ENCODE measurements at regions not wholly inside any gene's neighbourhood (a gene's known extent, or its start where the extent isn't known, plus 50 kb on each side); places are given as distances from the start of the nearest gene placed in this dataset.

DNA sequence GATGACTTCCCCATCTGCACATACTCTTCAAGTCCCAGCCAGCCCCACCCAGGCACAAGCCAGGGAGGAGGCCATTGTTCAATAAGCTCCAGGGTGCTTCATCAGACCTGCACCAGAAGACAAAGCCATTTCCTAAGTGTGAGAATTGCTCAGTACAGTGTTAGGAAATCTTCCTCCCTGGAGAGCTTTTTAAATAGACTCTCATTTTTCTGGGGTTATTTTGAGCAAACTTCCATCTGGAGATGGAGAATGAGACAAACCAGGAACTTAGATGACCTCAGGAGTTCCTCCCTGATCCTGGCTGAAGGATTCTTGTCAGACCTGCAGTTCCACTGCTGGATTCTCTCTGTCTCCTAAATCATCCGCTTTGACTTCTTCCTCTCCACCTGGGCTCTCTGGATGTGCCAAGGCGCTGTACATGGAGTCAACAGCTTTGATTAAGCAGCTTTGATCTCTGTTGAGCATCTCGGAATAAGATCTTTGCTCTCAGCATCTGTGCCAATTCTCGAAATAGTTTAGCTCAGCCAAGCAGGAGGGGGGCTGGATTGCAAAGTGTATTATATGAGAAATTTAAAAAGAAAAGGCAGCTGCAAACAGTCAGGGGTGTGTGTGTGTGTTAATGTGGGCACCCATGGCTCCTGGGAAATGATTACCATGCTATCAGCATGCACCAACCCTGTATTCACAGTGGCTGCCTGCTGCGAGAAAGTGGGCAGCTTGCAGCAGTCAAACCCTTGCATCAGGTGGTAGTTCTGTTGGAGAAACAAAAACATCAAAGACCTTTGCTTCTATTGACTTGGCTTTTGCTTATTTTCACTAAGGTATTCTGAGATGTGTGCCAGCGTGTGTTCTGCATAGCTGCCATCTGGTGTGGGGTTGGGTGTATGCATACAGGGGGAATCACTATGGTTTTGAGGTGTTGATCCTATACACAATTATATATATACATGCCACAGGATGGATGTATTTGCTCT is 70.2 kb upstream of the NAV2 start:
- H3K4me1 ChIP-seq: peaks cover 0 to 40% (median 23%) of the 10 kb centered on the region in 4 donors
- no peak for TF ChIP-seq EP300 (IDR thresholded peaks at IDR 0.05)
- TF ChIP-seq POLR2AphosphoS5 (IDR thresholded peaks at IDR 0.05): peak in 3 of 4 donors; percentile 9 to 68 (median 39)
- H3K27ac ChIP-seq: peak overlapping the region; percentile 7 to 58 (median 42)
- intact Hi-C loops (cut with DNase I): no loop called here
- 72 to 78% methylated on average over 6 of the region's 6 CpGs for WGBS, 2 donors
- H3K27me3 ChIP-seq: no peaks in the 10 kb centered on the region
- no peak for DNase-seq
- H3K4me3 ChIP-seq: no peak overlapping the region
- no peaks in the 10 kb centered on the region for H3K9me3 ChIP-seq
- no peaks in the 10 kb centered on the region for H3K36me3 ChIP-seq

DNA sequence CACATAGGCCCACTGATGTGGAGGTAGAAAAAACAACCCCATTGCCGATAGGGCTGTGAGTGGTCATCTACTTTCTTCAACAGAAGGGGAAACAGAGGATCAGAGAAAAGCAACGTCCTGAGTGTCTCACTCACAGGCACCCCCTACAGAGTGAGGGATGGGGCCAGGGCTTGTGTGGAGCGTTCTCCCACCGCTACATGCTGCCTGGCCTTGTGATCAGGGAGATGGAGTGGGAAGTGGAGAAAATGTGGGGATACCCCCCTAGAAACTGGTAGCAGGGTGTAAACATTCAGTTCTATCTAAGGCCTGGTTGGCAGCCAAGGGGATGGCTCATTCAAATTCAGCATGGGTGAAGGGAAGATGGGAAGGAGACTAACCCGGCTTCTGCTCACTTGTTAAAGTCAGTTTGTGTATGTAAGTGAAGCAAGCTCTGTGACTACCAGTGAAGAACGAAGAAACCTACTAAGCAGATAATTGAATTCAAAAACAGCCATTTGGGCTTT is 73.0 kb upstream of the NAV2 start:
- TF ChIP-seq POLR2A (IDR thresholded peaks at IDR 0.05) (no peak), POLR2AphosphoS5 (IDR thresholded peaks at IDR 0.05) (no peak), EP300 (IDR thresholded peaks at IDR 0.05) (no peak)
- TF ChIP-seq, protein P1, sequence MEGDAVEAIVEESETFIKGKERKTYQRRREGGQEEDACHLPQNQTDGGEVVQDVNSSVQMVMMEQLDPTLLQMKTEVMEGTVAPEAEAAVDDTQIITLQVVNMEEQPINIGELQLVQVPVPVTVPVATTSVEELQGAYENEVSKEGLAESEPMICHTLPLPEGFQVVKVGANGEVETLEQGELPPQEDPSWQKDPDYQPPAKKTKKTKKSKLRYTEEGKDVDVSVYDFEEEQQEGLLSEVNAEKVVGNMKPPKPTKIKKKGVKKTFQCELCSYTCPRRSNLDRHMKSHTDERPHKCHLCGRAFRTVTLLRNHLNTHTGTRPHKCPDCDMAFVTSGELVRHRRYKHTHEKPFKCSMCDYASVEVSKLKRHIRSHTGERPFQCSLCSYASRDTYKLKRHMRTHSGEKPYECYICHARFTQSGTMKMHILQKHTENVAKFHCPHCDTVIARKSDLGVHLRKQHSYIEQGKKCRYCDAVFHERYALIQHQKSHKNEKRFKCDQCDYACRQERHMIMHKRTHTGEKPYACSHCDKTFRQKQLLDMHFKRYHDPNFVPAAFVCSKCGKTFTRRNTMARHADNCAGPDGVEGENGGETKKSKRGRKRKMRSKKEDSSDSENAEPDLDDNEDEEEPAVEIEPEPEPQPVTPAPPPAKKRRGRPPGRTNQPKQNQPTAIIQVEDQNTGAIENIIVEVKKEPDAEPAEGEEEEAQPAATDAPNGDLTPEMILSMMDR (IDR thresholded peaks at IDR 0.05): no peak
- intact Hi-C loops (cut with DNase I): no loop called here
- H3K36me3 ChIP-seq: no peaks in the 10 kb centered on the region
- H3K4me3 ChIP-seq: no peak overlapping the region
- peak overlapping the region in 2 of 4 donors; percentile 11 to 22 for H3K27ac ChIP-seq
- no peak for DNase-seq
- H3K4me1 ChIP-seq: peaks cover 0 to 23% (median 17%) of the 10 kb centered on the region in 4 donors
- no peaks in the 10 kb centered on the region for H3K9me3 ChIP-seq
- no peaks in the 10 kb centered on the region for H3K27me3 ChIP-seq
- WGBS, 2 donors: 88 to 90% methylated on average over 6 of the region's 6 CpGs

DNA sequence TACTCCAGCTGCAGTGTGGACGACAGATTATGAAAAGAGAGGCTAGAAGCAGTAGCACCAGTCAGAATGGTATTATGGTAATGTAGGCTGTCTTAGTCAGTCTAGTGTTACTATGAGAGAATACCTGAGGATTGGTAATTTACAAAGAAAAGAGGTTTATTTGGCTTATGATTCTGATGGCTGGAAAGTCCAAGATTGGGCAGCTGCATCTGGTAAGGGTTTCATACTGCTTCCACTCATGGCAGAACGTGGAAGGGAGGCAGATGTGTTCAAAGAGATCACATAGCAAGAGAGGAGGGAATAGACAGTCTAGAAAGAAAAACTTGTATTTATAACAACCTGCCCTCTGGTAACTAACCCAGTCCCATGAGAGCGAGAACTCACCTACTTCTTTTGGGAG is 77.3 kb upstream of the NAV2 start:
- no peak overlapping the region for H3K27ac ChIP-seq
- H3K27me3 ChIP-seq: no peaks in the 10 kb centered on the region
- no peaks in the 10 kb centered on the region for H3K9me3 ChIP-seq
- TF ChIP-seq EP300 (IDR thresholded peaks at IDR 0.05) (no peak), POLR2AphosphoS5 (IDR thresholded peaks at IDR 0.05) (no peak), POLR2A (IDR thresholded peaks at IDR 0.05) (no peak)
- TF ChIP-seq, protein P1 (IDR thresholded peaks at IDR 0.05): no peak
- peaks cover 0 to 32% (median 13%) of the 10 kb centered on the region in 4 donors for H3K4me1 ChIP-seq
- 87 to 88% methylated on average over 3 of the region's 3 CpGs for WGBS, 2 donors
- H3K4me3 ChIP-seq: no peak overlapping the region
- DNase-seq: no peak
- H3K36me3 ChIP-seq: no peaks in the 10 kb centered on the region
- intact Hi-C loops (cut with DNase I): no loop called here

DNA sequence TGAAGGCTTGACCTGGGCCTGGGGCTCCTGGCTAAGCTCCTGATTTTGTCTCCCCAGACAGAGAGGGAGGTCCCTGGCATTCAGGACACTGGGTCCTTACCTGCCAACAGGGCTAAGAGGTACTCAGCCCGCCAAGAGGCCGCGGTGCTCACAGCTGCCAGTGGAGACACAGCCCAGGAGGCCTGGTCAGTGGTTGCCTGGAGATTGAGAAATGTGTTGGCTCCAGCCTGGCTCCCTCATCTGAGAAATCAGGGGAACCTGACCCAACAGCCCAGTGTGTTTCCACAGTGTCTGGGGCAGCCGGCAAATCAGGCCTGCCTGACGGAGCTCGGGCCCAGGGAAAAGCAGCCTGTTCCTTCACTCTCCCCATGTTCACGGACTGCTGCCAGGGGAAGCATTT is 79.4 kb upstream of the NAV2 start:
- DNase-seq: peak; percentile 94
- H3K36me3 ChIP-seq: no peaks in the 10 kb centered on the region
- peak overlapping the region; percentile 12 to 82 (median 73) for H3K27ac ChIP-seq
- H3K9me3 ChIP-seq: no peaks in the 10 kb centered on the region
- no peak overlapping the region for H3K4me3 ChIP-seq
- H3K27me3 ChIP-seq: no peaks in the 10 kb centered on the region
- TF ChIP-seq, protein P1 (IDR thresholded peaks at IDR 0.05): no peak
- TF ChIP-seq POLR2A (IDR thresholded peaks at IDR 0.05) (no peak), POLR2AphosphoS5 (IDR thresholded peaks at IDR 0.05) (peak; percentile 64 to 89 (median 67)), EP300 (IDR thresholded peaks at IDR 0.05) (peak in 1 of 4 donors; percentile 71)
- WGBS, 2 donors: 95 to 98% methylated on average over 7 of the region's 7 CpGs
- intact Hi-C loops (cut with DNase I): loop anchor here (5.0 kb wide), 1 partner anchor 56 kb away; no protein-coding TSS in a partner anchor
- peaks cover 0 to 35% (median 20%) of the 10 kb centered on the region in 4 donors for H3K4me1 ChIP-seq

DNA sequence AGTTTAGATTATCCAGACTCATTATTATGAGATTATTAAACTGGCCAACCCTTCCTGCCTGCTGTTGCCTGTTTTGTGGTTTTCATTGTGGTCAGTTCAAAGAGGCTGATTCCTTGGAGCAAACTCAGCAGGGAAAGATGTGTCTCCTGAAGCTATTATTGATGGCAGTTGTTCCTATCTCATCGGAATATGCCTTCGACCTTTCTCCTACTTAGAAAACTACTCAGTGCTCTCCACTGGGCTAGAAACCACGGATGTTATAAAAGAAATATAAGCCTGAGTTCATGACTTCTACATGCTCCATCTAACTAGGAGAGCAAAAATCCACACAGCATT is 80.2 kb upstream of the NAV2 start:
- no peak for DNase-seq
- Histone ChIP-seq H3K9me3 (no peaks in the 10 kb centered on the region), H3K4me1 (peaks cover 0 to 44% (median 28%) of the 10 kb centered on the region in 4 donors), H3K4me3 (no peak overlapping the region), H3K36me3 (no peaks in the 10 kb centered on the region), H3K27ac (peak overlapping the region in 2 of 4 donors; percentile 74 to 82), H3K27me3 (no peaks in the 10 kb centered on the region)
- 62 to 71% methylated on average over 3 of the region's 3 CpGs for WGBS, 2 donors
- intact Hi-C loops (cut with DNase I): loop anchor here (5.0 kb wide), 1 partner anchor 55 kb away; no protein-coding TSS in a partner anchor
- TF ChIP-seq POLR2A (IDR thresholded peaks at IDR 0.05) (no peak), EP300 (IDR thresholded peaks at IDR 0.05) (no peak), POLR2AphosphoS5 (IDR thresholded peaks at IDR 0.05) (no peak)
- TF ChIP-seq, protein P1 (IDR thresholded peaks at IDR 0.05): no peak
